GM21526 (cell line): ENCODE measurements at regions not wholly inside any gene's neighbourhood (a gene's known extent, or its start where the extent isn't known, plus 50 kb on each side); places are given as distances from the start of the nearest gene placed in this dataset.
A peak's percentile ranks its signal among the peaks of the same experiment; 100 is the strongest.

Experiments used
- ATAC-seq: cut with Tn5 transposase; IDR thresholded peaks from one replicate; pipeline ENCODE4 v1.9.1; 2021; ENCODE audit warnings: moderate library complexity; ENCODE audit not compliant: unreplicated experiment, low FRiP score

DNA sequence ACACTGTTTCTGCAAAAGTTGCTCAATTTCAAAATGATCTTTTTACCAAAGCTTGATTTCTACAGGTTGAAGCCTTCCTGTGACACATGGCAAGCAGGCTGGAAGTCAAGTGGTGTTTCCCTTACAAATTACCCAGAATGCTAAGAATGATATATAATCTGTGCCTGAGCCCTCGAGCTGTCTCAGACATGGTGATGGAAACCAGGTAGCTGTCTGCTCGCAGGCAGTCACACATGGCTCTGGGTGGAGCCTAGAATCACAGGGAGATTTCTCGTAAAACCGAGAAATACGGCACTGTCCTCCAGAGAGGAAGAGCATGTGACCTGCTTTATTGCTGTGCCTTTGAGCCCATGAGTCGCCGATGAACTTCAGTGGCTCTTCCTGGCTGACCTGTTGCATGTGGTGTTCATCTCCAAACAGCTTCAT is 392.9 kb downstream of the ZNF521 start:
- ATAC-seq: no peak

DNA sequence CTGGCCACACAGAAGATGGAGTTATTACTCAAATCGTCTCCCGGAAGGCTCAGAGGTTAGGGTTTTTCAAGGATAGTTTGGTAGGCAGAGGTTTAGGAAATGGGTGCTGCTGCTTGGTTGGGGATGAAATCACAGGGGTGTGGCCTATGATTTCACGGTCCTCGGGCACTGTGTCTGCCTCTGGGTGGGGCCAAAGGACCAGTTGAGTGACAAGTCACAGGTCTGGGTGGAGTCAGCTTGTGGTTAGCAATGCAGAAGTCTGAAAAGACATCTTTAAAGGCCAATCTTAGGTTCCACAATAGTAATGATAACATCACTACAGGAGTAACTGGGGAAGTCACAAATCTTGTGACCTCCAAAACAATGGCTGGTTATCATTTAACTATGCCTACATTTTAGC is 387.8 kb downstream of the ZNF521 start:
- ATAC-seq: peak; percentile 95

DNA sequence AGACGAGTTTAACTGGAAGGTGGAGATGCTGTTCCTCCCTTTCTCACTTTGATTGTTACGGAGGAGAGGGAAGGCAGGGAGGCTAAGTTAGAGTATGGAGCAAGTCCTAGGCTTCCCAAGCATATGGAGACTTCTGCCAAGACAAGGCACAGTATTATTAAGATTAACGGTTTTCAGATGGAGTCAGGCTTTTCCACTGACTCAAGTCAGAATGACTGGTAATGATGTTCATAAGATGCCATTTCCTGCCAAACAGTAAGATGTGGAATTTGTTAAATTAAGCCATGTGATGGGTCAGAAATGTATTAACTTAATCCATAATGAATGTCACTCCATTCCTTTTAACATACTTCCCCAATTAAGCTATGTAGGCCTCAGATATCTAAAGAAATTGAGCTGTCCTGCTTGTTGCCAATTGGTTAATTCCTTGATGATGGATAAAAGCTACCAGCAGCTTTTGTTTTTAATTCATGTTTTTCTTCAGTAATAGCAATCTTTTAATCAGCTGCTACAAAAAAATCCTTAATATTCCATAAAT is 383.7 kb downstream of the ZNF521 start:
- ATAC-seq: no peak

DNA sequence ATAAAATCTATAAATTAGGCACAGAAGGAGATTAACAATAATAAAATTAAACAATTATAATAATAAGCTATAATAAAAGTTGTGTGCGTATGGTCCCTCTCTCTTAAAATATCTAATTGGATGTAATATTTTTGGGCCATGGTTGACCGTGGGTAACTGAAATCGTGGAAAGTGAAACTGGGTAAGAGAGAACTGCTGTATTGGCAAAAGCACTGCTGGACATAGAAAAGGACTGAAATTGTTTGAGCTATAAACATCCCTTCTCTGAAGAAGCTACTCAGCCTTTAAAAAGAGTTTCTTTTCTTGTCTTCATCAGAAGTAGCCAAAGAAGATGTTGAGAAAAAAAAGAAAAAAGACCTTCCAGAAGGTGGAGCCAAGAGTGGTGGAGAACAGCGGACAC is 379.4 kb downstream of the ZNF521 start:
- no peak for ATAC-seq

DNA sequence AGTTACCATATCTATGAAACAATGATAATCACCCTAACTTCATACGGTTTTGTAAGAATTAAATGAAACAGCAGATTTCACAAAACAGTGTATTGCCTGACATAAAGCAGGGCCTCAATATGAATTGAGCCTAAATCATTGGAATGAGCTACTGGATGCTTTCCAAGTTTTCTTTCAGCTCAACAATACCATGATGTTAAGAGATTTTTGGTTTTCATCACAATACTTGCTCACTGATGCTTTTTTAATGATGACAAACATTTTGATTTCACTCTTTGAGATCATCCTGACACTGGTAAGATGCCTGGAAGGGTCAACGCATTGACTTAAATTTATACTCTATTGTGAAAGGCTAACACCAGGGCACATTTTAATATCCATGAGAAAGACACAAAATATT is 377.5 kb downstream of the ZNF521 start:
- ATAC-seq: no peak

DNA sequence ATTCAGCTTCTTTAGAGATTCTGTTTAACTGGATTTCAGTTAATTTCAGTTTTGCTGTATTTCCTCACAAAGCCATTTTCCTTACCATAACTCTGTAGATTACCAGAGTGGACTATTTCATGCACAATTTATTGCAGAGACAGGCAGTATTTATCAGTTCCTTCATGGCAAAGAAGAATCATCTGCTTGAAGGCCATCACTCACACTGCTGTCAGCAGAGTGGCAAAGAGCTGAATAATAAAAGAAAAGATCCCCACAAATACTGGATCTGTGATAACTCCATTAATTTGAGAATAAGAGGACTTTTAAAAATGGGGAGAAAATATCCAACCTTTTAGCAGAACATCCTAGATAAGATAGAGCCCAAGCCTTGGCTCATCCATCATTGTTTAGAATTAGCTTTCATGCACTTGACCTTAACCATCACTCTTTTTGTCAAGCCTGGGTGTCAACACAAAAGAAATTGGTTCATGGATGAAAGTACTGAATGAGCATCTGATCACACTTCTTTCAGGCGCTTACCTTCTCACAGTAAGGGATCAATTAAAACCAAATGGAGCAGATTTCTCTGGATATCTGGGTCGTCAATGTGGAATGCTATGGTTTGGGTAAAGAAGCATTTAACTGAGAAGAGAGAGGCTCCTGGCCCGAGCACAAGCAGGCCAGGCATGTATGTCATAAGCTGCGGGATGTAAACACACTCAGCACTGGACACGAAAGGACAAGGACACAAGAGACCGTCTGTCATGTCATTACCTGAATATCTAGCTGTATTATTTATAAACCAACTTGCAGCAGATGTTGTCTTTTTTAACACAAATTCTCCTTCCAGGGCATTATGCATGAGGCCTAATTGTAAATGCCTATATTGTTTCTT is 376.2 kb downstream of the ZNF521 start:
- ATAC-seq: no peak

DNA sequence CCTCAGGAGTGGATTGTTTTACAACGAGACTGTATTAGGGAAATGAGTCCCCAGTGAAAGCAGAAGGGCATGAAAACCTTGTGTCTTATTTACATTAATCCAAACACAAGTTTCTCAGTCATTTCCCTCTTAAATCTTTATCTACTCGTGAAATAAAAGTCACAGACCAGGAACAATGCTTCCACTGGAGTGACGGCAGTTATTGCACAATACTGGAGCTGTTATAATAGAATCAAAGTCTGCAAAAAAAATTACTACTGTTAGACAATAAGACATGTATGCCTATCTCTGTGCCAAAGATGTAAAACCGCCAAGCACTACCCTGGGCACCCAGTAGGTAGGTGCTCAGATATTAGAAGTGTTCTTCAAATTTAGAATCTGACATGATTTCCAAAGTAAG is 375.5 kb downstream of the ZNF521 start:
- no peak for ATAC-seq

DNA sequence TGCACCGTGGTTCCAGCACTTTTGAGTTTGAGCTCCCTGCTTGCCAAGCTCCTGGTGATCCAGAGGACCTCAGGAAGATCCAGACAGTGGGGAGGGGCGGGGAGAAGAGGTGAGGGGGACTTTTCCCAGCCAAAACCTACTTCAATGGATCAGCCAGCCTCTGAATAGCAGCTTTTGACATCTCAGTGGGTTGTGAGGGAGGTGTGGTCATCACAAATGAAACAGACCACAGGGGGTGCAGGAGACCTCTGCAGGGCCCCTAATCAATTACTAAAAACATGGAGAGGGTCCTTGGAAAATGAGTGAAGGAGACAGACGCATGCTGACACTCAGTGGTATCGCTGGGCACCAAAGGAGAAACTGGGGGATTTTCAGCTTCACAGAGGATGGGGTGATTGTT is 372.7 kb downstream of the ZNF521 start:
- no peak for ATAC-seq

DNA sequence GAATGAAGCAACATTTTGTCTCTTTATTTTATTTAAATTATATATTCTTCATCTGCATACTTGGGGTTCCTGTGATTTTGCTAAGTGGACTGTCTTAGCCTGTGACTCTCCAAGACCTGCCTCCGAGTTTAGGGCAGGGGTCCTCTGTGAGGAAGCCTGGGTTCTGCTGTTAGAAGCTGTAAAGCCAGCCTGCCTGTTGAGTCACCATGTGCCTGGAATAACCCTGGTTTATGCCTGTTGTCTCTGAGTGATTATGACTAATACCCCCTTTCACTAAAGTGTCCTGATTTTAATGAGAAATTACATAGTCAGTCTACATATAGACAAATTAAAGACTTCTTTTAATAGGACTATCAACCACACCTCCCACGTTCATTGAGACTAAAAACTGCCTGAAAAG is 369.1 kb downstream of the ZNF521 start:
- ATAC-seq: no peak

DNA sequence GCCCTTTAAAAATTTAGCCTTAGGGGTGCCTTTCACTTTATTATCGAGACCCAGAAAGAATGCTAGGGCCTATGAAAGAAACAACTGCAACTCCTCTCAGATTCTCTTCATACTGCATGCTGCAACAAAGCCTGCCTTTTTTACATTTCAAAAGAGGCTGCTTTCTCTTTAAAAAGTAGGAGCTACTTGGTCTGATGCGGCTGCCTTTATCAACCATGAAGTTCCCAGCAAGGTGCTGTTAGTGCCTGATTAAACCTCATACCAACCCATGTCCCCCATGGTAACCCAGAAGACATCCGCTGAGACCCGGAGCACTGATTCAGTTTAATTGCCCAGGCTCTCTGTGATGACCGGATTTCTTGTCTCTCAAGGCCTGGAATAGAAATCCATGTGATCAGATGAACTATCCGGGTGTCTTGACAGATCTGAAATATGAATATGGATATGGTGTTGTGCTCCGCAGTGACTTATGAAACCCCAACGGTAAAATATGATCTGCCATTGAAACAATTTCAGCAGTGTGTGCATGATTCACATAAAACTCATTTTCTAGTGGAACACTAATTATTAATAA is 368.3 kb downstream of the ZNF521 start:
- ATAC-seq: no peak

DNA sequence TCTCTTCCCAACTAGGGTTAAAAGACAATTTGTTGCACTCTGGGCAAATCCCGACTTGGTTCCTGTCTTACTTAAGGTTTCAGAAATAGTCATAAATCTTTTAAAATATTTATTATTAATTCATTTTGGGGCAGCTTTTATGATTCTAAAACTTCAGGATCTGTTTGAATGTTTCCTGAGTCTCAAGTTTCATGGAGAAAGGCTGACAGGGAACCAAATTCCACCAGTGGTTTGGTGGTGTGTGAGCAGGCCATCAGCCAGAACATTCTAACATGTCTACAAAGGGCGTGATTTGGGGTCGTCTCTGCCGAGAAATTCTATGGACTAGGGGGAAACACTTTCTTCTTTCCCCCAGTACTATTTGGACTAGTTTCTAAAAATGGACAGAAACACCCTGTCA is 366.4 kb downstream of the ZNF521 start:
- no peak for ATAC-seq

DNA sequence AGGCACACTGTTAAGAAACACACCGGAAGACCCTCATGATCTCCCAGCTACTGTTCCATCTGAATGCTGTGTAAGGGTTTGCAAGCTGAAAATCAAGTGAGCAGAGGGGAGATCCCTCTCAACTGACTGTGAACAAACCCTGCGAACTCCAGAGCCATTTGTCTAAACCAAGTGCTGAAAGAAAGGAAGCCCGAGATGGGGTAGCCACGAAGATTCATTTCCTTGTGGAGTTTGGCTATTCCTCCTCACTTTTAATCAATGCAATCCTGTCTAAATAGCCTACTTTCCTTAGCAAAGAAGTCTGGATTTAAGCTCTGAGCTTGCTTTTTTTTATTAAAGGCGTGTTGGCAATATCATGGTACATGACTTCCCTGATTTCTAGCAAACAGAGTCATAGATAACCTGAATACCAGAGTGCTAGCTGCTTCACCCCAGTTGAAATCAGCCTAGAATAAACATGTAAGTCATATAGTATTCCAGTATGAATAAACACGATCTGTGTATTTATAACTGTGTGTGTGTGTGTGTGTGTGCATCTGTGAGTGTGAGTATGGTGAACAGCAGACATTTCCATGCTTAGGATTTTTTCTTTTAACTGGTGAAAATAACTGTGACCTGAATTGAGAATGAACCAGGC is 365.2 kb downstream of the ZNF521 start:
- no peak for ATAC-seq

DNA sequence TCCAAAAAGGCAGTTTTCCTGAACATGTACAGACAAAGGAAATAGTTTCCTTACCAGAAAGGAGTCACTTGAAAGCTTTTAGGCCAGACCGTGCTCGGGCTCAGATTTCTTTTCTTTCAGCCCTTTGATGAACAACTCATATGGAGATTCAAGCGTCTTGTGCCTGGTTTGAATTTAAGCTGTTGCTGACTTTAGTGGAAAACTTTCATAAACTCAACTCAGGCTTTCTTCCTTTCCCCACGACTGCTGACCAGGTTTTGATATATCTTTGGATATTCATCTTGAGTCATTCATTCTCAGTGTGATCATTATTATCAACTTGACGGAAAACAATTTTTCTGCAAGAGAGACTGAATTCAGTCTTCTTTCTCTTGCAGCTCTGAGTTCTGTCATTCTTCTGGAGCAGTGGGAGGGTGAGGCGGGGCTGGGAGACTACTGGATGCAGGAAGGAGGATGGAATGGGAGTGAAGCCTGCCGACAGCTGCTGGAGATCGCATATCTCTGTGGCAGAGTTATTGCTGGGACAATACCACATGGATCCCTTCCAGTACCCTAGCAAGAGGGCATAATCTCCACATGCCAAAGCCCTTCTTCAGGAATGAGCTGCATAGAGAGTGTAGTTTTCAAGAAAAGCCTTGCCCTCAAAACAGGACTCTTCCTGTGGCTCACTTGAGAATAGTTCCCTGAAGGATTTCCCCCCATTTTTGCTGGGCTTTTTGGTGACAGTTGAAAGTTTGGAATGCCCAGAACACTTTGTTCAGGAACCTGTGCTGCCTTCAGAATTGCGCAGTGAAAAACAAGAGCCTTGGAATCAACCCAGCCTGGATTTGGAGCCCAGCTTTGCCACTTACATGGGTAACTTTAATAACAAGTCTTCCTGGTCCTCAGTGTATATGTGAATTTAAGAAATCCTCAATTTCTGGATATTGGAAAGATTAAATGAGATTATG is 364.4 kb downstream of the ZNF521 start:
- ATAC-seq: no peak

DNA sequence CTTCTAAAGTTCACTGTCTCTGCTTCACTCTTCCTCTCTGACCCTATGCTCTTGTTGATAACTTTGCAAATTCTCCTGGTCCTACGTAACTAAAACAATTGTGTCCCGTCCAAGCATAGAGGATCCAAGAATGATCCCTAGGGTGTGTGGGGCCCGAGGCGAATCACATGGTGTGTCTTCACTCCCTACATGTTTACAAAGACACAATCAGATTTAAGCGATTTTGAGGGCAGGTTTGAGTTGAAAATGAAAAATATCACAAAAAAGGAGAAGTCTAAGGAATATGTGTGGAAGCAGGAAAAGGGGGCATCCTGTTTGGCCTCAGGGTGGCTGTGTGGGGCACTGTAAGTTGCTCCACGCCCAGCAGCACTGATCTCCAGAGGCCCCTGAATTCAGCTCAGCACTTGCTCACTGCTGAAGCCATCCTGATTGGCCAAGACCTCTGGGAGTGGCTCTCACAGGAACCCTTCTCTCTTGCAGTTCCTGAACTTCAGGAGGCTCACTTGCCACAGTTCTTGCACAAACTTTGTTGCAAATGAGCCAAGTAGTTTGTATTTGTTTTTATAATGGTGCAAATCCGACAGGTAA is 363.6 kb downstream of the ZNF521 start:
- ATAC-seq: no peak

DNA sequence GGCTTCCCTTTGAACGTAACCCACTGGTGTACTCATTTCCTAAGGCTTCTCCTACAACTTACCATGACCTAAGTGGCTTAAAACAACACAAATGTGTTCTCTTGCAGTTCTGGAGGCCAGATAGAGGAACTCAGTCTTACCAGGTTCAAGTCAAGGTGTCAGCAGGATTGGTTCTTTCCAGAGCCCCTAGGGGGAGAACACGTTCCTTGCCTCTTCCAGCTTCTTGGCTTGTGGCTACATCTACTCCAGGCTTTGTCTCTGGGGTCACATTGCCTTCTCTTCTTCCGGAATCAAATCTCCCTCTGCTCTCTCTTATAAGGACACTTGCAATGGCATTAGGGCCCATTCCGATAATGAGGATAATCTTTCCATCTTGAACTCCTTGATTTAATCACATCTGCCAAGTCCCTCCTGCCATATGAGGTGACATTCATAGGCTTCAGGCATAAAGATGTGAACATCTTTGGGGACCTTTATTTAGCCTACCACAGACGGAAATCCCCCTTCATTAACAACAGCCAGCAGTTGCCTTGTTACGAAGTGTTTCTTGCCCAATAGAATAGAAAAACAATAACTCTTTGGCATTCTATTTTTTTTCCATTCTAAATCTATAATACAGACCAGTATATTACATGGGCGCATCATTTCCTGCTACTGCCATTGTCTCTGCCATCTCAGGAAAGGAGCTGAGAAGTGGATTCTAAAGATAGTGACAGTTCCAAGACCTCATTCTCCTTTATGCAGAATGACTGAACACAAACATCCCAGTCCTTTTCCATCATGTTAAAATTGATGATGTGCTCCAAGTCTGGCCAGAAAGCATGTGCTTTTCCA is 362.0 kb downstream of the ZNF521 start:
- no peak for ATAC-seq

DNA sequence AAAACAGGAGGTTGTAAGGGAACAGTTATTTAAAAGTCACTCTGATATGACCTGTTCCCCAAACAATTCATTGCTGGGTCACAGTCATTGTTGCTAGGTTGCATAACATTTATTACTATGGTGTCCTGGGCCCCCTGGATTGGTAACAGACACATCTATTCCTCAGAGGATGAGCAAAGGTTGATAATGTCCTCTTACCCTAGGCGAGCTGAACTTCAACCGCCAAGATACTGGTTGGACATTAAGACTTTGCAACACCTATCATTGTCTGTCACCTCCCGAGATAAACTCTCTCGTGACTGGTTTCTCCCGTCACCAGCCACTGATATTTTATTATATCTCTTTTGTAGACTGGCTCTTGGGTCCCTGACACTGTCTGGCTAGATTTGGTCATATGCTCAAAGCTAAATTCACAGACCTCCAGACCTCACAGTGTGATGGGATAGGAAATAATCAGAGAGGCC is 361.3 kb downstream of the ZNF521 start:
- no peak for ATAC-seq

DNA sequence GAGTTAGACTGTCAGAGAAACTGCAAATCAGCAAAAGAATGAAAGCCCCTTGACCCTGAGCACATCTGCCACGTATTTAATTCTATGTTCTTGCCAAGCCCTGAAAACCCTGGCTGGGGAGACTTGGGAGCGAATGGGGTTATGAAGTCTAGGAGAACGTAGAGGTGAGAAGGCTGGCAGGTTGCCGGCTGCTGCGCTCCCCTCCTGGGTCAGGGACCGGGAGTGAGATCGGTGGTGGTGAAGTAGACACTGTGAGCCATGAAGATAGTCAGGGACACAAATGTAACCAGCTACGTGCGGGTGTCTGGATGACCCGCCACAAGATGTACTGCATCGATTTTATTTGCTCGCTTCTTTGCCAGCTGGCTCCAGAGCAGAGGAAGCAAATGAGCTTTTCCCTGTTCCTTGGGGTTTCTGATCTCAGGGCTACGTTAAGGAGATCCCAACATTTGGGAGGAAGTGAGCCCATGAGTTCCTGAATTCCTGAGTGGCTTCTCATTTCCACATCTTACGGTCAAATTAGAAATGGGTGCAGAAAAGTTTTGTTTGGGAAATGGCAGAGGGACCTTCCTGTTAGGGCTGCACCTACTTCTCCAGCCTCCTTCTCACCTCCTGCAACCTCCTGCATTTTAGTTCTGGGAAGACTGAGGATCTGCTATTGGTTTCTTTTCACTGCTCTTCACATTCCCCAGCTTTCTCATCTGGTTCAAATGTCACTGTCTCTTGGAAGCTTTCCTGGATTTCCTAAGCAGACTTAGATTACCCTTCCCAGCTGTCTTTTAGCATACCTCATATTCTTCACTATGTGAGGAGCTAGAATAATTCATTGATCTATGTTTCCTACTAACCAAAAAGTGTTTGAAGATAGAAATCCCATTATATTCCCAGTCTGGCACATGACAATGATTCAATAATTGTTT is 360.6 kb downstream of the ZNF521 start:
- no peak for ATAC-seq

DNA sequence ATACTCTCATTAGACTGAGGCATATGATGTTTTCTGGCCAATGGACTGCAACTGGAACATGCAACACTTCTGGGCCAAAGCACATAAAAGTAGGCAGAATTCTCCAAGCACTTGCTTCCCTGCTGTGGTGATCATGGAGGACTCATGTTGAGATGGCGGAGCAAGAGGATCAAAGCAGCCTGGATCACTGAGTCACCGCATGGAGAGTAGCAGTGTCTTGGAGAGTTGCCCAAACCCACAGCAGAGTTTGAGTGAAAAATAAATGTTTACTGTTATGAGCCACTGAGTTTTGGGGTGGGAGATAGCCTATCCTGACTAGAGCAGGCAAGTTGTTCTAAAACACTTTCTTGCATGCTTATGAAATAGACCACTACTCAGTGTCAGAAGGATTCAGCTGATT is 359.5 kb downstream of the ZNF521 start:
- ATAC-seq: no peak
